ENCODE measurements at regions not wholly inside any gene's neighbourhood (a gene's known extent, or its start where the extent isn't known, plus 50 kb on each side); places are given as distances from the start of the nearest gene placed in this dataset.

DNA sequence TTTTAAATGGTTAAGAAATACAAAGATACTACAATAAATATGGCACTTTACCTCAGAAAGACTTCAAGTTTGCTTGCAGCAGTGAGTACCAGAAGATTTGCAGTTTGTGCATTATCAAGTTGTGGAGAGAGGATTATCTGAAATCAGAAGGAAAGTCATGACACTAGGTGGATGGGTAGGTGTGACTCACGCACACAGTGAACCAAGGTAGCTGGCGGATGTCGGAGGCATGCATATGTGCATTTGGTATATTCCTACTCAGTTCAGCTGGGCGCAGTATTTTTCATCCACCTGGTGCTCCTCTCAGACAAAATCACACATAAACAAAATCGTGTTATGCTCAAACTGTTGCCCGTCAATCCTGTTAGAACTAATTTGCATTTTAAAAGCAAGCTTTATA, 351.0 kb downstream of the IGSF11 start:
- no peak for DNase-seq (ENCODE audit: low read depth)
- TF ChIP-seq, protein P1, sequence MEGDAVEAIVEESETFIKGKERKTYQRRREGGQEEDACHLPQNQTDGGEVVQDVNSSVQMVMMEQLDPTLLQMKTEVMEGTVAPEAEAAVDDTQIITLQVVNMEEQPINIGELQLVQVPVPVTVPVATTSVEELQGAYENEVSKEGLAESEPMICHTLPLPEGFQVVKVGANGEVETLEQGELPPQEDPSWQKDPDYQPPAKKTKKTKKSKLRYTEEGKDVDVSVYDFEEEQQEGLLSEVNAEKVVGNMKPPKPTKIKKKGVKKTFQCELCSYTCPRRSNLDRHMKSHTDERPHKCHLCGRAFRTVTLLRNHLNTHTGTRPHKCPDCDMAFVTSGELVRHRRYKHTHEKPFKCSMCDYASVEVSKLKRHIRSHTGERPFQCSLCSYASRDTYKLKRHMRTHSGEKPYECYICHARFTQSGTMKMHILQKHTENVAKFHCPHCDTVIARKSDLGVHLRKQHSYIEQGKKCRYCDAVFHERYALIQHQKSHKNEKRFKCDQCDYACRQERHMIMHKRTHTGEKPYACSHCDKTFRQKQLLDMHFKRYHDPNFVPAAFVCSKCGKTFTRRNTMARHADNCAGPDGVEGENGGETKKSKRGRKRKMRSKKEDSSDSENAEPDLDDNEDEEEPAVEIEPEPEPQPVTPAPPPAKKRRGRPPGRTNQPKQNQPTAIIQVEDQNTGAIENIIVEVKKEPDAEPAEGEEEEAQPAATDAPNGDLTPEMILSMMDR (IDR thresholded peaks at IDR 0.05; ENCODE audit: insufficient read depth, low read depth, low read length), result no peak
- no peak overlapping the region for H3K4me3 ChIP-seq (ENCODE audit: low read depth, low read length)

DNA sequence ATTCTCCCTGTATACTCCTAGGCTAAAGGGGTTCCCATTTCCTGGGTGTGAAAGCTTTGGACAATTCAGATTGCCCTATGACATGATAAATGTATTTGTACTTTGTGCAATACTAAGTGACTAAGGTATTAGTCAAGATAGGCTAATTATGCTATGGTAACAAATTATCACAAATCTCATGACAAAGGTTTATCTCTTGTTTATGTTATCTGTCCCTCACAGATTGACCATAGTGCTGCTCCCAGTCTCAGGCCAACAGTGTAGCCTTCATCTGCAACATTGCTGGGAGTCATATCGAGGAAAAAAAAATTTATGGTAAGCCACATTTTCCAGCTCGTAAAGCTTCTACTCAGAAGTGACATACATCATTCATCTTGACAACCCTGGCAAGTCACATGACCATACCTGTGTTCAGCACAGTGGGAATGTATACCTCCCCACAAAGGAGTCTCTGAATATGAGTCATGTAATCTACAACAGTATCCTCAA, 346.2 kb downstream of the IGSF11 start:
- H3K4me3 ChIP-seq (ENCODE audit: low read depth, low read length), result no peak overlapping the region
- TF ChIP-seq, protein P1 (IDR thresholded peaks at IDR 0.05; ENCODE audit: insufficient read depth, low read depth, low read length), result no peak
- no peak for DNase-seq (ENCODE audit: low read depth)

DNA sequence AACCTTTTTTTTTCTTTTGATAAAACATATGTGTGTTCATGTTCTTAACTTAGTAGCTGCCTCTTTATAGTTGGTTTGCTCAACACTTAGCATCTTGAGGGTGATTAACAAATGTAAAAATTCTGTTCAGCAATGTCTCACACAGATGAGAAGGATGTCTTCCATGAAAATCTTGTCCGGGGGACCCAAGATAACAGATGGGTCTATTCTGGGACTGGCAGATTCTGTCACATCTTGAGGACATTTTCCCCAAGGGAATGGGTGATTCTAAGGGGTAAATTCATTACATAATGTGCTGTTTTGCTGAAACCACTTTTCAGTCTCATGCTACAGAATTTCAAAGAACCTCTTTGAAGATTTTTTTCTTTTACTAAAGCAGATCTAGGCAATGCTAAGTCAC, 342.2 kb downstream of the IGSF11 start:
- H3K4me3 ChIP-seq (ENCODE audit: low read depth, low read length), result no peak overlapping the region
- DNase-seq (ENCODE audit: low read depth), result no peak
- TF ChIP-seq, protein P1 (IDR thresholded peaks at IDR 0.05; ENCODE audit: insufficient read depth, low read depth, low read length), result no peak

DNA sequence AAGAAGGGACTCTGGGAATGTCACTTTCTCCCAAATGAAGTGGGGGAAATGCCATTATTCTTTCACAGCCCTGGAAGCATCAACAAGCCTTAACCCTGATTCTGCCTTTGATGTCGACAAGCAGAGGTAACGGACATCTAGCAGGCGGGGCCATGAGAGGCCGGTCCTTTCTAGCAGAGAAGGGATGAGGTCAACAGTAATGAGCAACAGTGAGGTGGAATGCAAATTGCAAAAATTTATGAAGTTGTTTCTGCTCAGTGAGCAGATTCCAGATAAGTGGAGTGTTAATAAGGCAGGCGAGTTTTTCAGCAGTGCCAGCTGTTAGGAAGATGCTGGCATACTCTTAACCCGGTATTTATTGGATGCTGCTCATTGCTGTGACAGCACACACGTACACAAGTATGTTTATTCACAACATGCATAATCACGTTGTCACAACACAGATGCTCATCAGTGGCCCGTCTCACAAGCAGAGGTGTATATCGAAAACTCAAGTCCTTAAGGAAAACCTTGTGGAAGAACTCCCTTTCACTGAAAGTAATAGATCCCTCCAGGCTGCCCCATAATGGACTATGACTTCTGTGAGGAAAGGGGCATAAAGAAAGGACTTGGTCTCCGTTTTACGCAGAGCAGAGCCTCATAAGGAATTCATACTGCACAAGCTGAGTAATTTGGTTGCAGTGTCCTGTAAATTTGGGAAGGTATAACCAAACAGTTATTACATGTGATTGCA, 329.0 kb downstream of the IGSF11 start:
- TF ChIP-seq, protein P1 (IDR thresholded peaks at IDR 0.05; ENCODE audit: insufficient read depth, low read depth, low read length), result no peak
- no peak for DNase-seq (ENCODE audit: low read depth)

DNA sequence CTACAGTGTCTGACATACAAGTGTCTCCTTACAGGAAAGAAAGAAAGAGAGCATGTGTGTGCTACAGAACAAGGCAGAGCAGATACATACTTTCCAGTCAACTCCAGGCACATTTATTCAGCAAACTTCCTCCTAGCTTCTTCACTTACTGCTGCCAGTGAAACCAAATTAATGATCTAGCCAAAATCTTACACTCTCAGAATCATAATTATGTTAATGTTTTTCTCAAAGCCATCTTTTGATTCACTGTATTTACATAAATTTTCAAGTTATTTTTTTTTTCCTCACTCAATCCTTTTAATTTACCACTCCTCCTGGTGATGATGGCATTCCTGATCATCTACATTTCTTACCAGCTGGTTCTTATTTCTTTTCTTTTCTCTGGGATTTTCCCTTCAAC, 326.7 kb downstream of the IGSF11 start:
- H3K4me3 ChIP-seq (ENCODE audit: low read depth, low read length), result no peak overlapping the region
- DNase-seq (ENCODE audit: low read depth), result no peak
- TF ChIP-seq, protein P1 (IDR thresholded peaks at IDR 0.05; ENCODE audit: insufficient read depth, low read depth, low read length), result no peak

More for the DNA sequence above, 329.0 kb downstream of the IGSF11 start:
- H3K4me3 ChIP-seq (ENCODE audit: low read depth, low read length), result no peak overlapping the region

DNA sequence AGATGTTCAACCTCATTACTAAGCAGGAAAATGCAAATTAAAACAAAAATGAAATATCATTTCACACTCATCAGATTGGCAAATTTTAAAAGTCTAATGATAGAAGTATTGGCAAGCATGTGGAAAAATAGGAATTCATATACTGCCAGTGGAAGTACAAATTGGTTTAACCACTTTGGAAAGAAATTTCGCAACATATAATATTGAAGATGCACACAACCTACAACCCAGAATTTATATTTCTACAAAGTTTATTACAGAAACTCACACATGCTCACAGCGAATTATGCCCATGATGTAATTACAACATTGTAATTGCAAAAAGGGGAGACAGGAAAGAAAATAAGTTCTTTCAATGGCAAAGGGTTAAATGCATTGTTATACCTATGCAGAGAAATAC, 324.1 kb downstream of the IGSF11 start:
- DNase-seq (ENCODE audit: low read depth), result no peak
- no peak overlapping the region for H3K4me3 ChIP-seq (ENCODE audit: low read depth, low read length)
- TF ChIP-seq, protein P1 (IDR thresholded peaks at IDR 0.05; ENCODE audit: insufficient read depth, low read depth, low read length), result no peak
